WERI-Rb-1 (cell line): ENCODE measurements at regions not wholly inside any gene's neighbourhood (a gene's known extent, or its start where the extent isn't known, plus 50 kb on each side); places are given as distances from the start of the nearest gene placed in this dataset.

Source experiments
- DNase-seq: peaks from one replicate; pipeline ENCODE4 v3.0.0-alpha.2; 2020
- H3K27ac ChIP-seq: fragments of 250-450 bp; sonication (Bioruptor Pico); 2 replicates; pipeline ENCODE4 v1.5.1; 2020; ENCODE audit warnings: mild to moderate bottlenecking, moderate library complexity
- H3K27me3 ChIP-seq: fragments of 250-450 bp; sonication (Bioruptor Pico); 2 replicates; pipeline ENCODE4 v1.5.1; 2021; ENCODE audit warnings: mild to moderate bottlenecking, low read depth, moderate library complexity; ENCODE audit not compliant: insufficient read depth, severe bottlenecking
- H3K36me3 ChIP-seq: fragments of 250-450 bp; sonication (Bioruptor Pico); 2 replicates; pipeline ENCODE4 v1.5.1; 2020; ENCODE audit warnings: mild to moderate bottlenecking, moderate library complexity
- H3K4me3 ChIP-seq: 2 replicates; pipeline ENCODE4 v1.5.1; 2011; ENCODE audit warnings: low read depth, mild to moderate bottlenecking, control low read depth, low read length
- H3K9me3 ChIP-seq: fragments of 250-450 bp; sonication (Bioruptor Pico); 2 replicates; pipeline ENCODE4 v1.5.1; 2021; ENCODE audit warnings: mild to moderate bottlenecking, moderate library complexity; ENCODE audit not compliant: severe bottlenecking
- TF ChIP-seq, protein P1 (sequence below): IDR thresholded peaks from 2 replicates; pipeline ENCODE4 v1.5.1; 2011; ENCODE audit warnings: low read depth, mild to moderate bottlenecking, control low read depth, inconsistent platforms, low read length

DNA sequence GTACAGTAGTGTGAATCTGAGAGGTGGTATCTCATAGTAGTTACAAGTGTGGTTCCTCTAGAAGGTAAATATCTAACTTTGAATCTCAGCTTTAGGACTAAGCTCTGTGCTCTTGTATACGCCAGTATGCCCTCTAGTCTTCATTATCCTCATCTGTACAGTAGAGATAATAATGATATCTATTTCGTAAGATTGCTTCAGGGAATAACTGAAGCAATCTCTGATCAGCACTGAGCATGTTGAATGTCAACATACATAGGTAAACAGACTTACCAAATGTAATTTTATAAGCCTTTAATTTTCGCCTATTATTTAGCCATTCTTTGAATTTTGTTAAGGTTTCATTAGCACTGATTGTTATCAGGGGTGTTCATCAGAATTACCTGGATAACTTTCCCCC is 175.2 kb upstream of the ANKRD50 start:
- TF ChIP-seq, protein P1, sequence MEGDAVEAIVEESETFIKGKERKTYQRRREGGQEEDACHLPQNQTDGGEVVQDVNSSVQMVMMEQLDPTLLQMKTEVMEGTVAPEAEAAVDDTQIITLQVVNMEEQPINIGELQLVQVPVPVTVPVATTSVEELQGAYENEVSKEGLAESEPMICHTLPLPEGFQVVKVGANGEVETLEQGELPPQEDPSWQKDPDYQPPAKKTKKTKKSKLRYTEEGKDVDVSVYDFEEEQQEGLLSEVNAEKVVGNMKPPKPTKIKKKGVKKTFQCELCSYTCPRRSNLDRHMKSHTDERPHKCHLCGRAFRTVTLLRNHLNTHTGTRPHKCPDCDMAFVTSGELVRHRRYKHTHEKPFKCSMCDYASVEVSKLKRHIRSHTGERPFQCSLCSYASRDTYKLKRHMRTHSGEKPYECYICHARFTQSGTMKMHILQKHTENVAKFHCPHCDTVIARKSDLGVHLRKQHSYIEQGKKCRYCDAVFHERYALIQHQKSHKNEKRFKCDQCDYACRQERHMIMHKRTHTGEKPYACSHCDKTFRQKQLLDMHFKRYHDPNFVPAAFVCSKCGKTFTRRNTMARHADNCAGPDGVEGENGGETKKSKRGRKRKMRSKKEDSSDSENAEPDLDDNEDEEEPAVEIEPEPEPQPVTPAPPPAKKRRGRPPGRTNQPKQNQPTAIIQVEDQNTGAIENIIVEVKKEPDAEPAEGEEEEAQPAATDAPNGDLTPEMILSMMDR, result no peak
- no peaks in the 10 kb centered on the region for H3K36me3 ChIP-seq
- H3K9me3 ChIP-seq, result no peaks in the 10 kb centered on the region
- H3K4me3 ChIP-seq, result no peak overlapping the region
- H3K27ac ChIP-seq, result no peak overlapping the region
- no peak for DNase-seq
- H3K27me3 ChIP-seq, result no peaks in the 10 kb centered on the region

DNA sequence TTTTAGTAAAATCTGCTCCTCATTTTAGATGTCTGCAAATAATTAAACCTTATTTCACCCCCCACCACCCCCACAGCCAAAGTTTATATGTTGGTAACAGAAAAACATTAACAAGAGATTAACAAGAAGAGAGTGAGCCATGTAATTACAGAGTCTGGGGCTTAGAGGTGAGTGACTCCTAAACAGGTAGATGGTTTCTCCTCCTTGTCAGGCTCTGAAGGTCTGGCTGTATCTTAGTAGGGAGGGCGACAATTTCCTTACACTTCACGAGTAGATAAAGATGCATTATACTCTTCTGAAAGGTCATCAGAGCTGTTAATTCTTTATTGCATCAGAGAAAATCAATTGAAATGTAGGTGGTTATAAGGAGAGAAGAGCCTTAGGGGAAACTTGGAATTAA is 171.8 kb upstream of the ANKRD50 start:
- Histone ChIP-seq H3K4me3 (no peak overlapping the region), H3K27me3 (no peaks in the 10 kb centered on the region), H3K27ac (no peak overlapping the region), H3K36me3 (no peaks in the 10 kb centered on the region), H3K9me3 (no peaks in the 10 kb centered on the region)
- TF ChIP-seq, protein P1, result no peak
- DNase-seq, result no peak

DNA sequence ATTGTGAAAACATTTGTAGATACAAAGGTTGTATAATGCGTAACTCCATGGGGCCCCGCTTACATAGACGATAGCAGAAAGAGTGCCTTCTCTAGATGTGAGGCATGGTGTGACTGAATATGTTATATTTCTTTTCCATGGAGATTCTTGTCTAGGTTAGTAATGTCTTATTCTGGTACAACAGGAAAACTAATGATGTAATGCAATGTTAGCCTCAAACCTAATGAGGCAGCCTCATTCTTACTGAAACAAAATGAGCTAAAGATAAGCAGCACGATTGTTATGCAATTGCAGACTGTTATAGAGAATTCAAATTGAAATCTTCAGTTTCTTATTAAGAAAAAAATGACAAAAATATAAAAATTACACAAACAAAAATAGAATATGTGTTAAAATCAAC is 171.1 kb upstream of the ANKRD50 start:
- DNase-seq, result no peak
- Histone ChIP-seq H3K4me3 (no peak overlapping the region), H3K9me3 (no peaks in the 10 kb centered on the region), H3K36me3 (no peaks in the 10 kb centered on the region), H3K27ac (no peak overlapping the region), H3K27me3 (no peaks in the 10 kb centered on the region)
- TF ChIP-seq, protein P1, result no peak

DNA sequence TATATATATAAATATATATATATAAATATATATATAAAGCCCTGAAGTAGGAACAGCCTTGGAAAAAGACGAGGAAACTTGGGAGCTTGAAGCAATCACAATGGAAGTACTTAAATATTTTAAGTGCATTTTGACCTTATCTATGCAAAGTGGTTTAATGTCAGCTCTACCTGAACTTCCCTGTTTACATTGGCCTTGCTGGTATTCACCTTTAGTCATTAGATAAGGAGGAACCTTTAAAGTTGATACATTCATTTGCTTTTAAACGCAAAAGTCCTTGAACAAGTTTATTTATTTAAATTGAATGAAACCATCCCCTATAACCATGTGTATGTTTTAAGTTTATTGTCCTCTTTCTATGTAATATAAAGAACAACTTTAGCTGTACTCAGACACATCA is 166.7 kb upstream of the ANKRD50 start:
- Histone ChIP-seq H3K27me3 (no peaks in the 10 kb centered on the region), H3K4me3 (no peak overlapping the region), H3K9me3 (peaks cover 3% of the 10 kb centered on the region), H3K36me3 (no peaks in the 10 kb centered on the region), H3K27ac (no peak overlapping the region)
- TF ChIP-seq, protein P1, result no peak
- DNase-seq, result no peak

DNA sequence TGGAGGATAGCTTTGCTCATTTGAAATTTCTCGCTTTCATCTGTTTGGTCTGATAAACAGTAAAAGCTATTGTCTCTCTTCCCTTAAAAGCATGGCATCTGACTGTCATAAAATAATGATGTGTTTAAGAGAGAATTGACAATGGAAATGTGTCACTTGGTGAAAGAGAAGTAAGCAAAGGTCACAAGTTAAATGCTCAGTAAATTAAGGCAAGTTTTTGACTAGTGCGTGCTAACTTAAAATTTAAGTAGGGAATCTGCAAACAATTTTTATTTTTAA is 161.6 kb upstream of the ANKRD50 start:
- Histone ChIP-seq H3K9me3 (peaks cover 3% of the 10 kb centered on the region), H3K4me3 (no peak overlapping the region), H3K27ac (no peak overlapping the region), H3K27me3 (no peaks in the 10 kb centered on the region), H3K36me3 (no peaks in the 10 kb centered on the region)
- no peak for DNase-seq
- TF ChIP-seq, protein P1, result no peak

DNA sequence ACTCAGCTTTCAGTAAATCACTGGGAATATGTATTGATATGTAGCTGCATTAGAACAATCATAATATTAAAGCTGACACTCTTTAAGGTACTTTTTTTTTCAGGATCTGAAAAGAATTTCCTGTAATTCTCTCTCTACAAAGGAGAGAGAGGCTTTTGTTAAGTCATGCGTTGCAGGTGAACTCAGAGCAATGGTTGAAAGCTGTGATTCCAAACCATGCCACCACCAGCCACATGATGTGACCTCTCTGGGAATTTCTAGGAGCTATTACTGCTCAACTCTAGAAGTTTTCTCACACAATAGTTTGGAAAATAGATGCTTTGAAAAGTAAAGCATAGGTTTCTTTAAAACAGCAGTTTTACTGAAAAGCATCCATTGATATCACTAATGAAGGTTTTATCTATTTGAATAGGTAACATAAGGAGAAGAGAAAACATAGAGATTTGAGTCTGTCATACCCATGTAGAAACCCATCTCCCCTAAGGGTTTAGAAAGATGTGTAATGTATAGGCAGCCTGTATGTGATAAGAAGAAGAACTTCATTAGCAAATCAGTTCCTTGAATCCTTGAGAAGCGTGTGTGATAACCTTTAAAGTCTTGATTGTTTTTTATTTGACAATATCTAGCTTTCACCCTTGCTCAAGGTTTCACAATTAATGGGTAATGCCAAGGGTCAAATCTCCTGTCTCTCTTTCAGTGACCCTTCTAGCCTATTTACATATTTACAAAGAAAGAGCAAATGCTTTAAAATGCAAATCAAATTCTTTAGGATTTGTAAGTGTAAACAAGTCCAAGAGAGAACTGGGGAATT is 161.0 kb upstream of the ANKRD50 start:
- Histone ChIP-seq H3K27me3 (no peaks in the 10 kb centered on the region), H3K4me3 (no peak overlapping the region), H3K9me3 (peaks cover 3% of the 10 kb centered on the region), H3K36me3 (no peaks in the 10 kb centered on the region), H3K27ac (no peak overlapping the region)
- DNase-seq, result no peak
- TF ChIP-seq, protein P1, result no peak
